GM23338 (cell line): ENCODE measurements at regions not wholly inside any gene's neighbourhood (a gene's known extent, or its start where the extent isn't known, plus 50 kb on each side); places are given as distances from the start of the nearest gene placed in this dataset.

ENCODE experiments used
- ATAC-seq: fragments of 200-7000 bp; cut with Tn5 transposase; 3 replicates; pipeline ENCODE4 v1.9.1; 2020
- DNase-seq: peaks from one replicate; pipeline ENCODE4 v3.0.0-alpha.2; 2015; ENCODE audit warnings: low spot score
- H2AFZ ChIP-seq: fragments of 200-600 bp; sonication (generic); 2 replicates; pipeline ENCODE4 v1.8.0; 2016; ENCODE audit warnings: antibody characterized with exemption, mild to moderate bottlenecking, moderate library complexity
- H3F3A ChIP-seq: fragments of 200-600 bp; sonication (generic); replicated peaks from 2 replicates; pipeline ENCODE4 v1.8.0; 2017; ENCODE audit warnings: antibody characterized with exemption, mixed run types, low read depth
- H3K27ac ChIP-seq: fragments of 200-600 bp; sonication (generic); 2 replicates; pipeline ENCODE4 v1.6.1; 2016; ENCODE audit warnings: low read depth
- H3K27me3 ChIP-seq: fragments of 200-600 bp; sonication (generic); 2 replicates; pipeline ENCODE4 v1.8.0; 2016; ENCODE audit warnings: mild to moderate bottlenecking, mixed run types, moderate library complexity; ENCODE audit not compliant: insufficient read depth
- H3K36me3 ChIP-seq: fragments of 200-600 bp; sonication (generic); 2 replicates; pipeline ENCODE4 v1.8.0; 2016; ENCODE audit warnings: mild to moderate bottlenecking; ENCODE audit not compliant: insufficient read depth
- H3K4me1 ChIP-seq: fragments of 200-600 bp; sonication (generic); 2 replicates; pipeline ENCODE4 v1.8.0; 2016; ENCODE audit warnings: mild to moderate bottlenecking, moderate library complexity; ENCODE audit not compliant: insufficient read depth
- H3K4me2 ChIP-seq: fragments of 200-600 bp; sonication (generic); 2 replicates; pipeline ENCODE4 v1.7.1; 2017; ENCODE audit warnings: mixed run types
- H3K4me3 ChIP-seq: fragments of 200-600 bp; sonication (generic); 2 replicates; pipeline ENCODE4 v1.6.1; 2016; ENCODE audit warnings: mixed run types
- H3K79me2 ChIP-seq: fragments of 200-600 bp; sonication (generic); replicated peaks from 2 replicates; pipeline ENCODE4 v1.8.0; 2017; ENCODE audit warnings: mild to moderate bottlenecking; ENCODE audit not compliant: insufficient read depth
- H3K9me2 ChIP-seq: fragments of 200-600 bp; sonication (generic); 2 replicates; pipeline ENCODE4 v1.8.0; 2017; ENCODE audit not compliant: insufficient read depth
- H4K20me1 ChIP-seq: fragments of 200-600 bp; sonication (generic); replicated peaks from 2 replicates; pipeline ENCODE4 v1.8.0; 2017; ENCODE audit warnings: mild to moderate bottlenecking; ENCODE audit not compliant: insufficient read depth
- H3K27ac Mint-ChIP-seq: 2 replicates; pipeline ENCODE4 v1.8.0; 2020; ENCODE audit warnings: inconsistent platforms, mild to moderate bottlenecking, moderate library complexity, mixed read lengths
- H3K27me3 Mint-ChIP-seq: 3 replicates; pipeline ENCODE4 v1.8.0; 2022; ENCODE audit warnings: low read depth, mild to moderate bottlenecking, moderate library complexity, mixed read lengths, inconsistent platforms; ENCODE audit not compliant: insufficient read depth, poor library complexity
- H3K36me3 Mint-ChIP-seq: 3 replicates; pipeline ENCODE4 v1.8.0; 2021; ENCODE audit warnings: low read depth, mild to moderate bottlenecking, inconsistent platforms, moderate library complexity, mixed read lengths
- H3K4me1 Mint-ChIP-seq: 3 replicates; pipeline ENCODE4 v1.8.0; 2020; ENCODE audit warnings: mild to moderate bottlenecking, inconsistent platforms, mixed read lengths
- H3K4me3 Mint-ChIP-seq: 3 replicates; pipeline ENCODE4 v1.8.0; 2021; ENCODE audit warnings: moderate library complexity, mild to moderate bottlenecking, inconsistent platforms, mixed read lengths
- H3K9me3 Mint-ChIP-seq: 3 replicates; pipeline ENCODE4 v1.8.0; 2020; ENCODE audit warnings: moderate library complexity, mild to moderate bottlenecking, inconsistent platforms, mixed read lengths
- CREB1 ChIP-seq: fragments of 250-450 bp; sonication (Bioruptor Pico); IDR thresholded peaks from 2 replicates; pipeline ENCODE4 v1.5.0; 2020; ENCODE audit warnings: low read depth, mild to moderate bottlenecking, moderate library complexity
- CTCF ChIP-seq, 2 experiments: fragments of 200-600 bp in 1 of 2; sonication (generic) in 1 of 2; conservative IDR thresholded peaks; 2 replicates each; pipeline versions ENCODE4 v1.5.1 to v1.6.1; 2016 to 2017; ENCODE audit warnings: antibody characterized with exemption in 2 of 2, low read depth in 2 of 2, mild to moderate bottlenecking in 2 of 2, moderate library complexity in 1 of 2
- EZH2phosphoT487 ChIP-seq: fragments of 200-600 bp; sonication (generic); IDR thresholded peaks from one replicate; pipeline ENCODE4 v1.8.1; 2018; ENCODE audit warnings: antibody characterized with exemption; ENCODE audit not compliant: unreplicated experiment
- JUNB ChIP-seq: IDR thresholded peaks from one replicate; pipeline ENCODE4 v1.6.1; 2016; ENCODE audit warnings: antibody characterized with exemption; ENCODE audit not compliant: unreplicated experiment
- NANOG ChIP-seq: IDR thresholded peaks from 2 replicates; pipeline ENCODE4 v1.6.1; 2016; ENCODE audit warnings: antibody characterized with exemption, borderline replicate concordance
- STAT1 ChIP-seq: IDR thresholded peaks from one replicate; pipeline ENCODE4 v1.6.1; 2016; ENCODE audit warnings: antibody characterized with exemption; ENCODE audit not compliant: unreplicated experiment
- ZNF114 ChIP-seq: fragments of 250-450 bp; sonication (Bioruptor Pico); IDR thresholded peaks from 2 replicates; pipeline ENCODE4 v1.5.0; 2020; ENCODE audit warnings: mild to moderate bottlenecking, moderate library complexity
- ZNF331 ChIP-seq: fragments of 250-450 bp; sonication (Bioruptor Pico); IDR thresholded peaks from 2 replicates; pipeline ENCODE4 v1.5.0; 2020; ENCODE audit warnings: low read depth, mild to moderate bottlenecking, moderate library complexity
- ZNF462 ChIP-seq: fragments of 250-450 bp; sonication (Bioruptor Pico); IDR thresholded peaks from 2 replicates; pipeline ENCODE4 v1.5.0; 2020; ENCODE audit warnings: mild to moderate bottlenecking, moderate library complexity

DNA sequence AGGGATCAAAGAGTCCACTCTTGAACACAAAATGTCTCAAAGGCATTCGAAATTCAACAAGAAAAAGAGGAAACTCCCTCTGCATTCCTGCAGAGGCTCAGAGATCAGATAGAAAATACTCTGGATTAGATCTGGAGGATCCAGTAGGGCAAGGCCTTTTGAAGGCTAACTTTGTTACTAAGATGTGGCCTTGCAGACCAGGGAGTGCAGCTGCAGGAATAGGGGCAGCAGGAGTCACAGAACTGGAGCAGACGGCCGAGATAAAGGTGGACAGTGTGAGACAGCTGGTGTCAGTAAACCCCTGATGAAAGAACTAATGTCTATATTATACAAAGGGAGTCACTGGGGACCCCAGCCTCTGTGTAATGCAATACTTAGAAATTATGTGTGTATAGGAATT lies 84.5 kb upstream of the PLSCR4 start (continued):
- TF ChIP-seq ZNF462 (CRISPR knock-in tag) (no peak), CREB1 (CRISPR knock-in tag) (no peak), NANOG (no peak), EZH2phosphoT487 (no peak), JUNB (no peak), ZNF331 (no peak)

DNA sequence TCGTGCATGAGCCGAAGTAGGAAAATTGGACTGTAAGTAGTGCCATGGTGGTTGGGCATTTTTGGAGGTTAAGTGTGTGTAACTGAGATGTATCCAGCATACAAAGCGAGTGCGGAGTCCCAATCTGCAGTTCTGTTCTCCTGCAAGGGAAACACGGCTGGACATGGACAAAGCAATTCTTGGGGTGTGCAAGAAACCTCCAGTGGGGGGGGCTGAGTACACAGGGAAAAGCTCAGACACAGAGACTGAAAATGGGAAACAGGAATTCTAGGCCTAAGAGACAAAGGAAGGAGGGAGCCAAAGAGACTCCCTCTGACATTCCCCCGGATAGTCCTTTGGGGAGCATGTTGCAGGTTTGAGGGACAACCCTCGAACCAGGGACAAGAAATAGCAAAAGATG lies 83.2 kb upstream of the PLSCR4 start:
- H2AFZ ChIP-seq, result peak overlapping the region; percentile 10; the same call in 1 of the 2 replicates
- H4K20me1 ChIP-seq, result no peaks in the 10 kb centered on the region
- H3K36me3 ChIP-seq, result no peaks in the 10 kb centered on the region
- H3K4me1 ChIP-seq, result no peaks in the 10 kb centered on the region
- peaks cover 6% of the 10 kb centered on the region; the same call in 1 of the 2 replicates for H3K9me2 ChIP-seq
- Mint-ChIP-seq H3K36me3 (peaks cover 17% of the 10 kb centered on the region; the same call in 2 of the 3 replicates), H3K27me3 (peaks cover 3% of the 10 kb centered on the region), H3K27ac (no peak overlapping the region), H3K4me3 (no peak overlapping the region), H3K9me3 (peaks cover 11% of the 10 kb centered on the region), H3K4me1 (no peaks in the 10 kb centered on the region)
- no peaks in the 10 kb centered on the region for H3F3A ChIP-seq
- H3K4me2 ChIP-seq, result no peak overlapping the region
- DNase-seq, result peak; percentile 15
- no peak overlapping the region for H3K27ac ChIP-seq
- H3K27me3 ChIP-seq, result no peaks in the 10 kb centered on the region
- TF ChIP-seq ZNF114 (CRISPR knock-in tag), result no peak
- TF ChIP-seq CTCF (conservative IDR thresholded peaks at IDR 0.05; ENCODE audit: low read depth in 2 of 2), result peak in 1 of 2 experiments; percentile 48; a peak in 2 of 4 replicates
- TF ChIP-seq STAT1, result no peak
- no peak for TF ChIP-seq EZH2phosphoT487
- ATAC-seq, result no peak
- H3K79me2 ChIP-seq, result no peaks in the 10 kb centered on the region
- no peak overlapping the region for H3K4me3 ChIP-seq
